HEK293 (cell line): ENCODE measurements at regions not wholly inside any gene's neighbourhood (a gene's known extent, or its start where the extent isn't known, plus 50 kb on each side); places are given as distances from the start of the nearest gene placed in this dataset.

ENCODE experiments used
- CTCF ChIP-seq: fragments of 450-650 bp; formaldehyde crosslinking; IDR thresholded peaks from 2 replicates; pipeline ENCODE4 v1.5.1; 2016; ENCODE audit warnings: missing biosample characterization, missing genetic modification characterization
- HOXA7 ChIP-seq: sonication (generic); formaldehyde crosslinking; IDR thresholded peaks from 2 replicates; pipeline ENCODE4 v1.8.1; 2022; ENCODE audit warnings: missing genetic modification reagents, borderline replicate concordance
- PBX3 ChIP-seq: sonication (generic); formaldehyde crosslinking; IDR thresholded peaks from 2 replicates; pipeline ENCODE4 v1.8.1; 2022; ENCODE audit warnings: mild to moderate bottlenecking, moderate library complexity, missing genetic modification reagents
- ZBTB49 ChIP-seq: fragments of 450-650 bp; formaldehyde crosslinking; IDR thresholded peaks from 2 replicates; pipeline ENCODE4 v1.5.1; 2016; ENCODE audit warnings: missing biosample characterization, missing genetic modification characterization, low read depth
- ZBTB6 ChIP-seq: fragments of 450-650 bp; formaldehyde crosslinking; IDR thresholded peaks from 2 replicates; pipeline ENCODE4 v1.5.1; 2017; ENCODE audit warnings: missing biosample characterization, missing genetic modification characterization
- ZBTB8A ChIP-seq: fragments of 450-650 bp; formaldehyde crosslinking; IDR thresholded peaks from 2 replicates; pipeline ENCODE4 v1.5.1; 2016; ENCODE audit warnings: missing biosample characterization, missing genetic modification characterization
- ZFP41 ChIP-seq: fragments of 450-650 bp; formaldehyde crosslinking; IDR thresholded peaks from 2 replicates; pipeline ENCODE4 v1.5.1; 2016; ENCODE audit warnings: missing biosample characterization, missing genetic modification characterization, borderline replicate concordance
- ZNF138 ChIP-seq: fragments of 450-650 bp; formaldehyde crosslinking; IDR thresholded peaks from 2 replicates; pipeline ENCODE4 v1.5.1; 2016; ENCODE audit warnings: missing biosample characterization, missing genetic modification characterization, borderline replicate concordance
- ZNF274 ChIP-seq, 2 experiments: fragments of 200-500 bp in 1 of 2; fragments of 450-650 bp in 1 of 2; sonication (Bioruptor generic) in 1 of 2; formaldehyde crosslinking in 1 of 2; IDR thresholded peaks; 2 replicates each; pipeline versions ENCODE4 v1.5.1 to v1.6.1; 2014 to 2016; ENCODE audit warnings: borderline replicate concordance in 1 of 2, inconsistent platforms in 1 of 2, low read length in 1 of 2, missing biosample characterization in 1 of 2, missing genetic modification characterization in 1 of 2
- ZNF645 ChIP-seq: fragments of 450-650 bp; formaldehyde crosslinking; IDR thresholded peaks from 2 replicates; pipeline ENCODE4; 2016; ENCODE audit warnings: missing biosample characterization, missing genetic modification characterization
- ZNF830 ChIP-seq: fragments of 450-650 bp; IDR thresholded peaks from 2 replicates; pipeline ENCODE4 v1.5.0; 2018; ENCODE audit warnings: missing biosample characterization, missing genetic modification characterization, low read depth, mild to moderate bottlenecking, moderate library complexity

- no peak for TF ChIP-seq ZBTB8A (tag by site-specific recombination)
- no peak for TF ChIP-seq ZNF274 (IDR thresholded peaks at IDR 0.05; ENCODE audit: low read length)
- no peak for TF ChIP-seq ZNF274 (tag by site-specific recombination; IDR thresholded peaks at IDR 0.05; ENCODE audit: borderline replicate concordance)
- no peak for TF ChIP-seq ZNF645
- no peak for TF ChIP-seq ZNF138 (tag by site-specific recombination)
- TF ChIP-seq CTCF: no peak
- no peak for TF ChIP-seq ZBTB6 (tag by site-specific recombination)
- no peak for TF ChIP-seq PBX3
- no peak for TF ChIP-seq ZNF830 (tag by site-specific recombination)
- TF ChIP-seq HOXA7 (CRISPR knock-in tag): no peak
- no peak for TF ChIP-seq ZBTB49 (tag by site-specific recombination)
- TF ChIP-seq ZFP41 (tag by site-specific recombination): no peak
Observed at GRCh38 chr16:62254372-62254771, 218.1 kb upstream of the CDH8 start.
